Activated naive CD4-positive, alpha-beta T cell treated with anti-CD3 and anti-CD28 coated beads for 36 hours (primary cell): ENCODE measurements at regions not wholly inside any gene's neighbourhood (a gene's known extent, or its start where the extent isn't known, plus 50 kb on each side); places are given as distances from the start of the nearest gene placed in this dataset.

Experiments
- CTCF ChIA-PET: fragments of 350-600 bp; sonication (Branson Sonifier 250); formaldehyde crosslinking; loops from one replicate; lab custom pipeline; 2021; ENCODE audit warnings: antibody characterized with exemption; lab: Charles Lee
- DNase-seq: peaks from one replicate; pipeline ENCODE4 v3.0.0-alpha.2; 2020
- H3K27ac Mint-ChIP-seq: one replicate; pipeline ENCODE4 v1.8.0; 2021; ENCODE audit warnings: mild to moderate bottlenecking, mixed read lengths
- H3K27me3 Mint-ChIP-seq: one replicate; pipeline ENCODE4 v1.8.0; 2021; ENCODE audit warnings: low read depth, mixed read lengths
- H3K36me3 Mint-ChIP-seq: one replicate; pipeline ENCODE4 v1.8.0; 2021; ENCODE audit warnings: low read depth, mixed read lengths
- H3K4me1 Mint-ChIP-seq: one replicate; pipeline ENCODE4 v1.8.0; 2021; ENCODE audit warnings: low read depth, mixed read lengths
- H3K4me3 Mint-ChIP-seq: one replicate; pipeline ENCODE4 v1.8.0; 2021; ENCODE audit warnings: mild to moderate bottlenecking, moderate library complexity, mixed read lengths
- H3K9me3 Mint-ChIP-seq: one replicate; pipeline ENCODE4 v1.8.0; 2021; ENCODE audit warnings: mixed read lengths
- intact Hi-C: fragments of 100-400 bp; cut with micrococcal nuclease; formaldehyde crosslinking; loops from one replicate; pipeline ENCODE4 v1.15.1; 2023

GRCh38 chr4:135072553-135072952 is 871.0 kb upstream of the PABPC4L start:
- H3K27me3 Mint-ChIP-seq, result no peaks in the 10 kb centered on the region
- no peaks in the 10 kb centered on the region for H3K4me1 Mint-ChIP-seq
- no peak overlapping the region for H3K4me3 Mint-ChIP-seq
- peaks cover 13% of the 10 kb centered on the region for H3K9me3 Mint-ChIP-seq
- no peaks in the 10 kb centered on the region for H3K36me3 Mint-ChIP-seq
- no peak overlapping the region for H3K27ac Mint-ChIP-seq
- CTCF ChIA-PET, result no interaction called here
- no peak for DNase-seq
- intact Hi-C loops, result no loop called here

GRCh38 chr4:135065366-135065765 is 863.8 kb upstream of the PABPC4L start:
- no peak overlapping the region for H3K27ac Mint-ChIP-seq
- no peaks in the 10 kb centered on the region for H3K4me1 Mint-ChIP-seq
- no peaks in the 10 kb centered on the region for H3K36me3 Mint-ChIP-seq
- DNase-seq, result no peak
- no peaks in the 10 kb centered on the region for H3K27me3 Mint-ChIP-seq
- no peak overlapping the region for H3K4me3 Mint-ChIP-seq
- intact Hi-C loops, result no loop called here
- peaks cover 2% of the 10 kb centered on the region for H3K9me3 Mint-ChIP-seq
- CTCF ChIA-PET, result interaction anchor here (0.6 kb wide), 1 partner anchor 54 kb away, joined by 3 read pairs; no protein-coding TSS in a partner anchor

DNA sequence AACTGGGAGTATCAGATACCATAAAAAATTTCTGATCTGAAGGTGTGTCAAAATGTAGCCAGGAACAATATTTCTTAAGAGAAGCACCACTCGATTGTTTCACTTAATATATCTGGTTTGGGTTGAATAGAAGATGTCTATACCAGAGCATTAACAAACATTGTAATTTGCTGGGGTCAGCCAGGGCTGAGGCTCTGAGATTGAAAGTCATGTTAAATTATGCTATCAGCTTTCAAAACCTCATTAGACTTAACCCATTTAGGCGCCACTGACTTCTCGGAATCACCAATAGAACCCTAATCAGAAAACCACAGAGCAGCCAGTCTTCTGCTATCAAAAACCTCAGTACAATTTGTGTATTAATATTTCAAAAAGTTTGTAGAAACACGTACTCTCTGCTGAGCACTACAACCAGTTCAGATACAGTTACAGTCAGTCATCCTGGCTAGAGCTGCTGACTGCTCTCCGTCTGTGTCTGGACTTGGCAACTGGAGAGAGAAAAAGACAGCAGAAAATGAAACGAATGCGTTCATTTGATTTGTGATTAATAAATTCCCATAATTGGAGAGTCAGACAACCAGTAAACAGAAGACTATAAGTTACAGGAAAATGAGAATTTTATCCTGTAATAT is 848.6 kb upstream of the PABPC4L start:
- CTCF ChIA-PET, result no interaction called here

DNA sequence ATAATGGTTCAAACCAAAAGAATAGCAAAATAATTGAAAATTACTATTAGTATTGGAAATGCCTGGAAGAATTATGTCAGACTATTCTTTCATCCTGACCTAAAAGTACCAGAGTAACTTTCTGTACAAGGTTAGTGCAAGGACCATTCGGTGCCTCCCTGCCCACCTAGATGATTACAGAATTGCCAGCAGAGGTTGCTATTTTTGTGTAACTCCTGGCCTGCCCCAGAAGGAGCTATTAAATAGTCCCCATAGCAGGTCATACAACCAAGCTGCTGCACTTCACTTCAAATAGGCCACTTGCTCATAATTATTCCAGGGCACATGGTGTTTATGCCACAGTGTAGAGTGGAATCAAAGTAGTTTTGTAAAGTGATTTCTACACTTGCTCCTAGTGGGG is 831.1 kb upstream of the PABPC4L start:
- DNase-seq, result no peak
- Mint-ChIP-seq H3K4me3 (no peak overlapping the region), H3K27me3 (no peaks in the 10 kb centered on the region), H3K27ac (no peak overlapping the region), H3K36me3 (no peaks in the 10 kb centered on the region), H3K4me1 (no peaks in the 10 kb centered on the region), H3K9me3 (peaks cover 2% of the 10 kb centered on the region)
- intact Hi-C loops, result no loop called here
- CTCF ChIA-PET, result no interaction called here

More for the DNA sequence above, 848.6 kb upstream of the PABPC4L start:
- H3K36me3 Mint-ChIP-seq, result no peaks in the 10 kb centered on the region
- H3K9me3 Mint-ChIP-seq, result no peaks in the 10 kb centered on the region
- H3K27ac Mint-ChIP-seq, result no peak overlapping the region
- H3K4me1 Mint-ChIP-seq, result no peaks in the 10 kb centered on the region
- no peak overlapping the region for H3K4me3 Mint-ChIP-seq
- H3K27me3 Mint-ChIP-seq, result no peaks in the 10 kb centered on the region
- no peak for DNase-seq
- intact Hi-C loops, result no loop called here

DNA sequence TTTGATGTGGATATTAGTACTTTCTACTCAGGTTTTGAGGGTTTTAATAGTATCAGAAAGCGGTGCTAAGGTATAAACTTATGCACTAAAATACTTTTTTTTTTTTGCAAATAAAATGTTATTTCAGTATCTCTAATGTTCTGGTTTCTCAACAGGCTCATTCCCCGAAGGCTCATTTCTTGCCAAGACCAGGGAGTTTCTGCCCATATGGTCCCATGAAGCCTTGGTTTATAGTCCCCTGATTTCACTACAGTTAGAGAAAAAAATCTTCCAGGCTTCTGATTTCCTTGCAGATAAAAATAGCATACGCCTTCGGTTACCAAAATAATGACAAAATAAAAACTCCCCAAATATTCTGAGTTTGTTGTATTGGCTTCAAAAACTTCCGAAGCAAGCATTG is 814.2 kb upstream of the PABPC4L start:
- Mint-ChIP-seq H3K27me3 (no peaks in the 10 kb centered on the region), H3K27ac (no peak overlapping the region), H3K4me1 (no peaks in the 10 kb centered on the region), H3K4me3 (no peak overlapping the region), H3K9me3 (peaks cover 3% of the 10 kb centered on the region), H3K36me3 (no peaks in the 10 kb centered on the region)
- intact Hi-C loops, result no loop called here
- CTCF ChIA-PET, result no interaction called here
- no peak for DNase-seq

- CTCF ChIA-PET, result no interaction called here
- DNase-seq, result no peak
- intact Hi-C loops, result no loop called here
- Mint-ChIP-seq H3K4me1 (no peaks in the 10 kb centered on the region), H3K4me3 (no peak overlapping the region), H3K27ac (no peak overlapping the region), H3K36me3 (no peaks in the 10 kb centered on the region), H3K9me3 (no peaks in the 10 kb centered on the region), H3K27me3 (no peaks in the 10 kb centered on the region)
Measured at GRCh38 chr4:135007400-135007799, 805.8 kb upstream of the PABPC4L start.

GRCh38 chr4:134999169-134999568 is 797.6 kb upstream of the PABPC4L start:
- CTCF ChIA-PET, result no interaction called here
- Mint-ChIP-seq H3K4me1 (no peaks in the 10 kb centered on the region), H3K36me3 (no peaks in the 10 kb centered on the region), H3K27ac (no peak overlapping the region), H3K4me3 (no peak overlapping the region), H3K27me3 (no peaks in the 10 kb centered on the region), H3K9me3 (no peaks in the 10 kb centered on the region)
- DNase-seq, result no peak
- intact Hi-C loops, result no loop called here

- peaks cover 2% of the 10 kb centered on the region for H3K9me3 Mint-ChIP-seq
- intact Hi-C loops, result no loop called here
- no peak overlapping the region for H3K27ac Mint-ChIP-seq
- CTCF ChIA-PET, result no interaction called here
- H3K4me3 Mint-ChIP-seq, result no peak overlapping the region
- H3K36me3 Mint-ChIP-seq, result no peaks in the 10 kb centered on the region
- H3K4me1 Mint-ChIP-seq, result no peaks in the 10 kb centered on the region
- no peak for DNase-seq
- no peaks in the 10 kb centered on the region for H3K27me3 Mint-ChIP-seq
Measured at GRCh38 chr4:134961963-134962362, 760.4 kb upstream of the PABPC4L start.

DNA sequence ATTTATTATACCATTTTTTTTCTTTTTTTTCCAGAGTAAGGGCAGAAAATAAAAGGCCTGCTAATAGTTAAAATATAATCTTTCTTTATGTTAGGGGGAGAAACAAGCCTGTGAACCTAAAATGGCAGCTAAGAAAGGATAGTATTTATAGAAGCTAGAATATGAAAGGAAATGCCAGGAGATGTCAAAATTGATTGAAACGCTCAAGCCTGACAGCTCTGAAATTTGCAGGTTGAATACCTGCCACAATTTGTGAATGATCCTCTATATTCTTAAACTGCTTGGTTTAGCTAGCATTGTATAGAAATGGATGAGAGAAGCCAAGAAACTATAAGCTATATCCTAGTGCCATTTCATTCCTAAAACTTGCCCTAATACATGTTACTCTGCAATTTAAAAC is 757.3 kb upstream of the PABPC4L start:
- Mint-ChIP-seq H3K4me1 (no peaks in the 10 kb centered on the region), H3K36me3 (no peaks in the 10 kb centered on the region), H3K27ac (no peak overlapping the region), H3K9me3 (peaks cover 2% of the 10 kb centered on the region), H3K27me3 (no peaks in the 10 kb centered on the region), H3K4me3 (no peak overlapping the region)
- intact Hi-C loops, result no loop called here
- no peak for DNase-seq
- CTCF ChIA-PET, result no interaction called here

DNA sequence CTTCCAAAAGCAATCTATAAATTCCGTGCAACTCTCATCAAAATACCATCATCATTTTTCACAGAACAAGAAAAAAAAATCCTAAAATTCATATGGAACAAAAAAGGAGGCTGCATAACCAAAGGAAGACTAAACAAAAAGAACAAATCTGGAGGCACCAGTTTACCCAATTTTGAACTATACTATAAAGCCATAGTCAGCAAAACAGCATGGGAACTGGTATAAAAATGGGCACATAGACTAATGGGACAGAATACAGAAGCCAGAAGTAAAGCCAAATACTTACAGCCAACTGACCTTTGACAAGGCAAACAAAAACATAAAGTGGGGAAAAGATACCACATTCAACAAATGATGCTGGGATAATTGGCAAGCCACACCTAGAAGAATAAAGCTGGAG is 753.5 kb upstream of the PABPC4L start:
- intact Hi-C loops, result no loop called here
- DNase-seq, result no peak
- H3K36me3 Mint-ChIP-seq, result no peaks in the 10 kb centered on the region
- CTCF ChIA-PET, result no interaction called here
- H3K4me3 Mint-ChIP-seq, result no peak overlapping the region
- no peak overlapping the region for H3K27ac Mint-ChIP-seq
- no peaks in the 10 kb centered on the region for H3K9me3 Mint-ChIP-seq
- H3K27me3 Mint-ChIP-seq, result no peaks in the 10 kb centered on the region
- H3K4me1 Mint-ChIP-seq, result no peaks in the 10 kb centered on the region

DNA sequence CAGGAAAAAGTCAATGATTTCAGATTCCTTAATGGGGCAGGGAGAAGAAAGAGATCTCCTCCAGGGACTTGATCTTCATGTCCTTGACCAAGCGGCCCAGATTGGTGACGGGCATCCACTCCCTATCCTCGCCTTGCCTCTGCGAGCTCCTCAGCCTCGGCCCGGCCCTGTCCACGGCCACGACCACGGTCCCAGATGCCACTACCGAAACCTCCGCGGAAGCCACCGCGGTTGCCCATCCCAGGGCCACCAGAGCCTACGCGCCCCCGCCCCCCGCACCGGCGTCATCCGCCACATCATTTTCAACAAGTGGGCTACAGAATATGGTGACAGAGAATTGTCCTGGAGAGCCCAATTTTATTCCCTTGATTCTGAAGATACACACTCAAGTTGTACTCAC is 751.2 kb upstream of the PABPC4L start:
- no peak for DNase-seq
- Mint-ChIP-seq H3K9me3 (no peaks in the 10 kb centered on the region), H3K4me1 (no peaks in the 10 kb centered on the region), H3K27me3 (no peaks in the 10 kb centered on the region), H3K4me3 (no peak overlapping the region), H3K36me3 (no peaks in the 10 kb centered on the region), H3K27ac (no peak overlapping the region)
- intact Hi-C loops, result no loop called here
- CTCF ChIA-PET, result no interaction called here

- no peak overlapping the region for H3K4me3 Mint-ChIP-seq
- H3K27ac Mint-ChIP-seq, result no peak overlapping the region
- intact Hi-C loops, result no loop called here
- CTCF ChIA-PET, result no interaction called here
- DNase-seq, result no peak
- H3K4me1 Mint-ChIP-seq, result no peaks in the 10 kb centered on the region
- H3K36me3 Mint-ChIP-seq, result no peaks in the 10 kb centered on the region
- peaks cover 2% of the 10 kb centered on the region for H3K9me3 Mint-ChIP-seq
- H3K27me3 Mint-ChIP-seq, result no peaks in the 10 kb centered on the region
Measured at GRCh38 chr4:134952305-134952704, 750.7 kb upstream of the PABPC4L start.

GRCh38 chr4:134948110-134948642 is 746.6 kb upstream of the PABPC4L start:
- H3K9me3 Mint-ChIP-seq, result peaks cover 4% of the 10 kb centered on the region
- H3K36me3 Mint-ChIP-seq, result no peaks in the 10 kb centered on the region
- H3K27me3 Mint-ChIP-seq, result no peaks in the 10 kb centered on the region
- no peak for DNase-seq
- intact Hi-C loops, result no loop called here
- H3K4me3 Mint-ChIP-seq, result no peak overlapping the region
- CTCF ChIA-PET, result no interaction called here
- no peaks in the 10 kb centered on the region for H3K4me1 Mint-ChIP-seq
- H3K27ac Mint-ChIP-seq, result no peak overlapping the region
